PC-9 (cell line): ENCODE measurements at regions not wholly inside any gene's neighbourhood (a gene's known extent, or its start where the extent isn't known, plus 50 kb on each side); places are given as distances from the start of the nearest gene placed in this dataset.

Experiments
- BruUV-seq: library from RNA; stranded (reverse); fragments of 400-500 nt; replicated peaks from 2 replicates; lab custom pipeline; 2021; lab: Mats Ljungman, UMichigan
- CTCF ChIA-PET: fragments of 300-600 bp; sonication (Branson Sonifier 250); formaldehyde crosslinking; loops from one replicate; lab custom pipeline; 2022; ENCODE audit warnings: antibody characterized with exemption; lab: Charles Lee
- POLR2A ChIA-PET: fragments of 300-600 bp; sonication (Branson Sonifier 250); formaldehyde crosslinking; loops from one replicate; lab custom pipeline; 2022; ENCODE audit warnings: antibody characterized with exemption; ENCODE audit not compliant: unreplicated experiment; lab: Charles Lee
- DNase-seq, 2 experiments: peaks; one replicate each; pipeline versions ENCODE4 v3.0.0 to v3.0.0-alpha.2; 2015 to 2022; ENCODE audit warnings: mixed read lengths in 1 of 2
- H2AFZ ChIP-seq: fragments of 200-600 bp; sonication (generic); 2 replicates; pipeline ENCODE4 v1.8.1; 2017; ENCODE audit warnings: antibody characterized with exemption
- H3F3A ChIP-seq: fragments of 200-600 bp; sonication (generic); 2 replicates; pipeline ENCODE4 v1.8.1; 2017; ENCODE audit warnings: antibody characterized with exemption, mild to moderate bottlenecking, low read depth; ENCODE audit not compliant: insufficient read depth
- H3K27ac ChIP-seq: fragments of 200-600 bp; sonication (generic); 2 replicates; pipeline ENCODE4 v1.6.1; 2016; ENCODE audit warnings: mixed run types
- H3K27me3 ChIP-seq: fragments of 200-600 bp; sonication (generic); 2 replicates; pipeline ENCODE4 v1.6.1; 2016; ENCODE audit warnings: low read depth, mixed run types; ENCODE audit not compliant: insufficient read depth
- H3K36me3 ChIP-seq: fragments of 200-600 bp; sonication (generic); 2 replicates; pipeline ENCODE4 v1.6.1; 2016; ENCODE audit warnings: low read depth, mixed run types
- H3K4me1 ChIP-seq: fragments of 200-600 bp; sonication (generic); replicated peaks from 2 replicates; pipeline ENCODE4 v1.6.1; 2016; ENCODE audit warnings: mixed run types; ENCODE audit not compliant: insufficient read depth
- H3K4me2 ChIP-seq: fragments of 200-600 bp; sonication (generic); 2 replicates; pipeline ENCODE4 v1.6.1; 2017; ENCODE audit warnings: mixed run types
- H3K4me3 ChIP-seq: fragments of 200-600 bp; sonication (generic); 2 replicates; pipeline ENCODE4 v1.6.1; 2016; ENCODE audit warnings: mixed run types
- H3K79me2 ChIP-seq: fragments of 200-600 bp; sonication (generic); 2 replicates; pipeline ENCODE4 v1.6.1; 2017; ENCODE audit warnings: low read depth, mixed run types
- H3K9me2 ChIP-seq: fragments of 200-600 bp; sonication (generic); 2 replicates; pipeline ENCODE4 v1.8.1; 2017; ENCODE audit warnings: mild to moderate bottlenecking; ENCODE audit not compliant: insufficient read depth
- H3K9me3 ChIP-seq: fragments of 200-600 bp; sonication (generic); 2 replicates; pipeline ENCODE4 v1.8.1; 2016; ENCODE audit warnings: low read depth; ENCODE audit not compliant: insufficient read depth
- H4K20me1 ChIP-seq: fragments of 200-600 bp; sonication (generic); 2 replicates; pipeline ENCODE4 v1.8.1; 2017; ENCODE audit not compliant: insufficient read depth
- EZH2 ChIP-seq: fragments of 200-600 bp; sonication (generic); IDR thresholded peaks from 2 replicates; pipeline ENCODE4 v1.8.0; 2017; ENCODE audit warnings: antibody characterized with exemption, low read depth
- intact Hi-C: fragments of 100-400 bp; cut with micrococcal nuclease; formaldehyde crosslinking; loops from one replicate; pipeline ENCODE4 v1.10.0; 2022; ENCODE audit not compliant: unreplicated experiment
- TF ChIP-seq, protein P1 (sequence below): fragments of 200-600 bp; sonication (generic); conservative IDR thresholded peaks from 2 replicates; pipeline ENCODE4 v1.6.1; 2017; ENCODE audit warnings: mixed run types, antibody characterized with exemption, mild to moderate bottlenecking, moderate library complexity

- Histone ChIP-seq H3K9me2 (no peaks in the 10 kb centered on the region), H3K9me3 (no peaks in the 10 kb centered on the region), H4K20me1 (no peaks in the 10 kb centered on the region), H3K27me3 (no peaks in the 10 kb centered on the region), H3K79me2 (no peaks in the 10 kb centered on the region), H3K27ac (no peak overlapping the region), H3K36me3 (no peaks in the 10 kb centered on the region), H3F3A (no peaks in the 10 kb centered on the region), H3K4me3 (no peak overlapping the region), H3K4me2 (no peak overlapping the region), H3K4me1 (no peaks in the 10 kb centered on the region), H2AFZ (no peak overlapping the region)
- CTCF ChIA-PET: no interaction called here
- BruUV-seq: no TSS peak
- no peak for TF ChIP-seq EZH2
- TF ChIP-seq, protein P1, sequence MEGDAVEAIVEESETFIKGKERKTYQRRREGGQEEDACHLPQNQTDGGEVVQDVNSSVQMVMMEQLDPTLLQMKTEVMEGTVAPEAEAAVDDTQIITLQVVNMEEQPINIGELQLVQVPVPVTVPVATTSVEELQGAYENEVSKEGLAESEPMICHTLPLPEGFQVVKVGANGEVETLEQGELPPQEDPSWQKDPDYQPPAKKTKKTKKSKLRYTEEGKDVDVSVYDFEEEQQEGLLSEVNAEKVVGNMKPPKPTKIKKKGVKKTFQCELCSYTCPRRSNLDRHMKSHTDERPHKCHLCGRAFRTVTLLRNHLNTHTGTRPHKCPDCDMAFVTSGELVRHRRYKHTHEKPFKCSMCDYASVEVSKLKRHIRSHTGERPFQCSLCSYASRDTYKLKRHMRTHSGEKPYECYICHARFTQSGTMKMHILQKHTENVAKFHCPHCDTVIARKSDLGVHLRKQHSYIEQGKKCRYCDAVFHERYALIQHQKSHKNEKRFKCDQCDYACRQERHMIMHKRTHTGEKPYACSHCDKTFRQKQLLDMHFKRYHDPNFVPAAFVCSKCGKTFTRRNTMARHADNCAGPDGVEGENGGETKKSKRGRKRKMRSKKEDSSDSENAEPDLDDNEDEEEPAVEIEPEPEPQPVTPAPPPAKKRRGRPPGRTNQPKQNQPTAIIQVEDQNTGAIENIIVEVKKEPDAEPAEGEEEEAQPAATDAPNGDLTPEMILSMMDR: no peak
- POLR2A ChIA-PET: no interaction called here
- DNase-seq: no peak
- intact Hi-C loops: no loop called here
Observed at GRCh38 chr3:111368056-111368455, 173.9 kb upstream of the CD96 start.

DNA sequence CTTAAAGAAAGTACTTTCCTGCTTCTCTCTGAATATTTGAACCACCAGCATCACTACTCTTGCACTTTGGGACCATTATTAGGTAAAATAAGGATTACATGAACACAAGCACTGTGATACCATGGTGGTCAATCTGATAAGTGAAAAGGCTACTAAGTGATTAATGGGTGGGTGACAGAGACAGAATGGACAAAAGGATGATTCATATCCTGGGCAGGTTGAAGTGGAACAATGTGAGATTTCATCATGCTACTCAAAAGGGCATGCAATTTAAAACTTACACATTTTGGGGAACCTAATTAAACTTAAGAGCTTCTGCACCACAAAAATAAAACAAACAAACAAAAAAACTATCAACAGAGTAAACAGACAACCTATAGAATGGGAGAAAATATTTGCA, 172.0 kb upstream of the CD96 start:
- POLR2A ChIA-PET: no interaction called here
- H3K4me3 ChIP-seq: no peak overlapping the region
- CTCF ChIA-PET: no interaction called here
- no peaks in the 10 kb centered on the region; the same call in 1 of the 2 replicates for H3K9me2 ChIP-seq
- TF ChIP-seq EZH2: no peak
- TF ChIP-seq, protein P1: no peak
- H3K4me1 ChIP-seq: no peaks in the 10 kb centered on the region
- H2AFZ ChIP-seq: no peak overlapping the region
- no peaks in the 10 kb centered on the region for H3K27me3 ChIP-seq
- DNase-seq: no peak
- no TSS peak for BruUV-seq
- no peak overlapping the region for H3K27ac ChIP-seq
- no peaks in the 10 kb centered on the region for H4K20me1 ChIP-seq
- H3K79me2 ChIP-seq: no peaks in the 10 kb centered on the region
- H3K4me2 ChIP-seq: no peak overlapping the region
- intact Hi-C loops: no loop called here
- H3K36me3 ChIP-seq: no peaks in the 10 kb centered on the region
- no peaks in the 10 kb centered on the region for H3K9me3 ChIP-seq
- H3F3A ChIP-seq: no peaks in the 10 kb centered on the region

- H3K4me3 ChIP-seq: no peak overlapping the region
- DNase-seq: no peak
- TF ChIP-seq, protein P1: no peak
- no peak for TF ChIP-seq EZH2
- H3K79me2 ChIP-seq: no peaks in the 10 kb centered on the region
- no peaks in the 10 kb centered on the region for H3K4me1 ChIP-seq
- H4K20me1 ChIP-seq: no peaks in the 10 kb centered on the region
- H3K9me3 ChIP-seq: no peaks in the 10 kb centered on the region
- no peaks in the 10 kb centered on the region; the same call in 1 of the 2 replicates for H3K9me2 ChIP-seq
- no peaks in the 10 kb centered on the region for H3K27me3 ChIP-seq
- H3K36me3 ChIP-seq: no peaks in the 10 kb centered on the region
- ChIA-PET CTCF (no interaction called here), POLR2A (interaction anchor here (0.6 kb wide), 1 partner anchor 960 kb away, joined by 6 read pairs; no protein-coding TSS in a partner anchor)
- BruUV-seq: no TSS peak
- no peak overlapping the region for H2AFZ ChIP-seq
- no peaks in the 10 kb centered on the region for H3F3A ChIP-seq
- intact Hi-C loops: no loop called here
- no peak overlapping the region for H3K27ac ChIP-seq
- no peak overlapping the region for H3K4me2 ChIP-seq
Observed at GRCh38 chr3:111373239-111373638, 168.8 kb upstream of the CD96 start.
